ENCODE measurements at regions not wholly inside any gene's neighbourhood (a gene's known extent, or its start where the extent isn't known, plus 50 kb on each side); places are given as distances from the start of the nearest gene placed in this dataset.

GRCh38 chr13:108463340-108463739 is 166.1 kb upstream of the MYO16 start:
- no peak overlapping the region for H3K9ac ChIP-seq (ENCODE audit: low read depth in 1 of 2, low read length in 2 of 2)
- no peaks in the 10 kb centered on the region for H3K4me1 ChIP-seq (ENCODE audit: control insufficient read depth in 2 of 2, insufficient read depth in 2 of 2, low read length in 2 of 2)
- H3K9me3 ChIP-seq (ENCODE audit: control insufficient read depth in 2 of 2, low read length in 2 of 2), result no peaks in the 10 kb centered on the region
- no peaks in the 10 kb centered on the region for H3K27me3 ChIP-seq (ENCODE audit: control insufficient read depth in 2 of 2, insufficient read depth in 2 of 2, low read length in 2 of 2)
- H3K4me3 ChIP-seq (ENCODE audit: low read length in 2 of 2), result no peak overlapping the region
- H3K27ac ChIP-seq (ENCODE audit: low read depth in 2 of 2, low read length in 2 of 2), result no peak overlapping the region
- H3K36me3 ChIP-seq (ENCODE audit: control insufficient read depth in 2 of 2, insufficient read depth in 2 of 2, low read length in 2 of 2), result no peaks in the 10 kb centered on the region

GRCh38 chr13:108470921-108471320 is 158.5 kb upstream of the MYO16 start:
- H3K27ac ChIP-seq (ENCODE audit: low read depth in 2 of 2, low read length in 2 of 2), result no peak overlapping the region
- no peaks in the 10 kb centered on the region for H3K36me3 ChIP-seq (ENCODE audit: control insufficient read depth in 2 of 2, insufficient read depth in 2 of 2, low read length in 2 of 2)
- H3K27me3 ChIP-seq (ENCODE audit: control insufficient read depth in 2 of 2, insufficient read depth in 2 of 2, low read length in 2 of 2), result no peaks in the 10 kb centered on the region
- H3K4me1 ChIP-seq (ENCODE audit: control insufficient read depth in 2 of 2, insufficient read depth in 2 of 2, low read length in 2 of 2), result no peaks in the 10 kb centered on the region
- H3K9ac ChIP-seq (ENCODE audit: low read depth in 1 of 2, low read length in 2 of 2), result no peak overlapping the region
- no peaks in the 10 kb centered on the region for H3K9me3 ChIP-seq (ENCODE audit: control insufficient read depth in 2 of 2, low read length in 2 of 2)
- no peak overlapping the region for H3K4me3 ChIP-seq (ENCODE audit: low read length in 2 of 2)

GRCh38 chr13:108475181-108475580 is 154.2 kb upstream of the MYO16 start:
- no peaks in the 10 kb centered on the region for H3K9me3 ChIP-seq (ENCODE audit: control insufficient read depth in 2 of 2, low read length in 2 of 2)
- H3K36me3 ChIP-seq (ENCODE audit: control insufficient read depth in 2 of 2, insufficient read depth in 2 of 2, low read length in 2 of 2), result no peaks in the 10 kb centered on the region
- no peak overlapping the region for H3K9ac ChIP-seq (ENCODE audit: low read depth in 1 of 2, low read length in 2 of 2)
- no peaks in the 10 kb centered on the region for H3K4me1 ChIP-seq (ENCODE audit: control insufficient read depth in 2 of 2, insufficient read depth in 2 of 2, low read length in 2 of 2)
- no peak overlapping the region for H3K27ac ChIP-seq (ENCODE audit: low read depth in 2 of 2, low read length in 2 of 2)
- no peaks in the 10 kb centered on the region for H3K27me3 ChIP-seq (ENCODE audit: control insufficient read depth in 2 of 2, insufficient read depth in 2 of 2, low read length in 2 of 2)
- no peak overlapping the region for H3K4me3 ChIP-seq (ENCODE audit: low read length in 2 of 2)

- Histone ChIP-seq H3K4me3 (ENCODE audit: low read length in 2 of 2) (no peak overlapping the region), H3K27me3 (ENCODE audit: control insufficient read depth in 2 of 2, insufficient read depth in 2 of 2, low read length in 2 of 2) (no peaks in the 10 kb centered on the region), H3K9me3 (ENCODE audit: control insufficient read depth in 2 of 2, low read length in 2 of 2) (no peaks in the 10 kb centered on the region), H3K36me3 (ENCODE audit: control insufficient read depth in 2 of 2, insufficient read depth in 2 of 2, low read length in 2 of 2) (no peaks in the 10 kb centered on the region), H3K9ac (ENCODE audit: low read depth in 1 of 2, low read length in 2 of 2) (no peak overlapping the region), H3K27ac (ENCODE audit: low read depth in 2 of 2, low read length in 2 of 2) (no peak overlapping the region), H3K4me1 (ENCODE audit: control insufficient read depth in 2 of 2, insufficient read depth in 2 of 2, low read length in 2 of 2) (no peaks in the 10 kb centered on the region)
Observed at GRCh38 chr13:108477376-108477775, 152.0 kb upstream of the MYO16 start.

- Histone ChIP-seq H3K27ac (ENCODE audit: low read depth in 2 of 2, low read length in 2 of 2) (no peak overlapping the region), H3K4me3 (ENCODE audit: low read length in 2 of 2) (no peak overlapping the region), H3K9me3 (ENCODE audit: control insufficient read depth in 2 of 2, low read length in 2 of 2) (no peaks in the 10 kb centered on the region), H3K36me3 (ENCODE audit: control insufficient read depth in 2 of 2, insufficient read depth in 2 of 2, low read length in 2 of 2) (no peaks in the 10 kb centered on the region), H3K27me3 (ENCODE audit: control insufficient read depth in 2 of 2, insufficient read depth in 2 of 2, low read length in 2 of 2) (no peaks in the 10 kb centered on the region), H3K4me1 (ENCODE audit: control insufficient read depth in 2 of 2, insufficient read depth in 2 of 2, low read length in 2 of 2) (no peaks in the 10 kb centered on the region), H3K9ac (ENCODE audit: low read depth in 1 of 2, low read length in 2 of 2) (no peak overlapping the region)
Observed at GRCh38 chr13:108478179-108478578, 151.2 kb upstream of the MYO16 start.

GRCh38 chr13:108483981-108484380 is 145.4 kb upstream of the MYO16 start:
- H3K27me3 ChIP-seq (ENCODE audit: control insufficient read depth in 2 of 2, insufficient read depth in 2 of 2, low read length in 2 of 2), result no peaks in the 10 kb centered on the region
- H3K4me3 ChIP-seq (ENCODE audit: low read length in 2 of 2), result no peak overlapping the region
- no peaks in the 10 kb centered on the region for H3K9me3 ChIP-seq (ENCODE audit: control insufficient read depth in 2 of 2, low read length in 2 of 2)
- no peaks in the 10 kb centered on the region for H3K4me1 ChIP-seq (ENCODE audit: control insufficient read depth in 2 of 2, insufficient read depth in 2 of 2, low read length in 2 of 2)
- H3K27ac ChIP-seq (ENCODE audit: low read depth in 2 of 2, low read length in 2 of 2), result no peak overlapping the region
- no peaks in the 10 kb centered on the region for H3K36me3 ChIP-seq (ENCODE audit: control insufficient read depth in 2 of 2, insufficient read depth in 2 of 2, low read length in 2 of 2)
- no peak overlapping the region for H3K9ac ChIP-seq (ENCODE audit: low read depth in 1 of 2, low read length in 2 of 2)

- Histone ChIP-seq H3K27me3 (ENCODE audit: control insufficient read depth in 2 of 2, insufficient read depth in 2 of 2, low read length in 2 of 2) (no peaks in the 10 kb centered on the region), H3K9ac (ENCODE audit: low read depth in 1 of 2, low read length in 2 of 2) (no peak overlapping the region), H3K36me3 (ENCODE audit: control insufficient read depth in 2 of 2, insufficient read depth in 2 of 2, low read length in 2 of 2) (no peaks in the 10 kb centered on the region), H3K4me1 (ENCODE audit: control insufficient read depth in 2 of 2, insufficient read depth in 2 of 2, low read length in 2 of 2) (no peaks in the 10 kb centered on the region), H3K4me3 (ENCODE audit: low read length in 2 of 2) (no peak overlapping the region), H3K9me3 (ENCODE audit: control insufficient read depth in 2 of 2, low read length in 2 of 2) (no peaks in the 10 kb centered on the region), H3K27ac (ENCODE audit: low read depth in 2 of 2, low read length in 2 of 2) (no peak overlapping the region)
Observed at GRCh38 chr13:108486096-108486495, 143.3 kb upstream of the MYO16 start.

- Histone ChIP-seq H3K36me3 (ENCODE audit: control insufficient read depth in 2 of 2, insufficient read depth in 2 of 2, low read length in 2 of 2) (no peaks in the 10 kb centered on the region), H3K4me3 (ENCODE audit: low read length in 2 of 2) (no peak overlapping the region), H3K27me3 (ENCODE audit: control insufficient read depth in 2 of 2, insufficient read depth in 2 of 2, low read length in 2 of 2) (peaks cover 0 to 3% of the 10 kb centered on the region in 2 donors), H3K4me1 (ENCODE audit: control insufficient read depth in 2 of 2, insufficient read depth in 2 of 2, low read length in 2 of 2) (no peaks in the 10 kb centered on the region), H3K27ac (ENCODE audit: low read depth in 2 of 2, low read length in 2 of 2) (no peak overlapping the region), H3K9me3 (ENCODE audit: control insufficient read depth in 2 of 2, low read length in 2 of 2) (no peaks in the 10 kb centered on the region), H3K9ac (ENCODE audit: low read depth in 1 of 2, low read length in 2 of 2) (no peak overlapping the region)
Observed at GRCh38 chr13:108494991-108495645, 134.3 kb upstream of the MYO16 start.

GRCh38 chr13:108495646-108496361 is 133.6 kb upstream of the MYO16 start:
- H3K36me3 ChIP-seq (ENCODE audit: control insufficient read depth in 2 of 2, insufficient read depth in 2 of 2, low read length in 2 of 2), result no peaks in the 10 kb centered on the region
- H3K4me1 ChIP-seq (ENCODE audit: control insufficient read depth in 2 of 2, insufficient read depth in 2 of 2, low read length in 2 of 2), result no peaks in the 10 kb centered on the region
- peak overlapping the region in 1 of 2 donors; percentile 48 for H3K4me3 ChIP-seq (ENCODE audit: low read length in 2 of 2)
- H3K9ac ChIP-seq (ENCODE audit: low read depth in 1 of 2, low read length in 2 of 2), result no peak overlapping the region
- H3K27me3 ChIP-seq (ENCODE audit: control insufficient read depth in 2 of 2, insufficient read depth in 2 of 2, low read length in 2 of 2), result peaks cover 0 to 3% of the 10 kb centered on the region in 2 donors
- H3K9me3 ChIP-seq (ENCODE audit: control insufficient read depth in 2 of 2, low read length in 2 of 2), result no peaks in the 10 kb centered on the region
- no peak overlapping the region for H3K27ac ChIP-seq (ENCODE audit: low read depth in 2 of 2, low read length in 2 of 2)

GRCh38 chr13:108496362-108497210 is 132.8 kb upstream of the MYO16 start:
- Histone ChIP-seq H3K9ac (ENCODE audit: low read depth in 1 of 2, low read length in 2 of 2) (no peak overlapping the region), H3K36me3 (ENCODE audit: control insufficient read depth in 2 of 2, insufficient read depth in 2 of 2, low read length in 2 of 2) (no peaks in the 10 kb centered on the region), H3K27ac (ENCODE audit: low read depth in 2 of 2, low read length in 2 of 2) (no peak overlapping the region), H3K9me3 (ENCODE audit: control insufficient read depth in 2 of 2, low read length in 2 of 2) (no peaks in the 10 kb centered on the region), H3K4me1 (ENCODE audit: control insufficient read depth in 2 of 2, insufficient read depth in 2 of 2, low read length in 2 of 2) (no peaks in the 10 kb centered on the region), H3K4me3 (ENCODE audit: low read length in 2 of 2) (peak overlapping the region in 1 of 2 donors; percentile 48), H3K27me3 (ENCODE audit: control insufficient read depth in 2 of 2, insufficient read depth in 2 of 2, low read length in 2 of 2) (peaks cover 0 to 3% of the 10 kb centered on the region in 2 donors)
